ENCODE measurements at regions not wholly inside any gene's neighbourhood (a gene's known extent, or its start where the extent isn't known, plus 50 kb on each side); places are given as distances from the start of the nearest gene placed in this dataset.

DNA sequence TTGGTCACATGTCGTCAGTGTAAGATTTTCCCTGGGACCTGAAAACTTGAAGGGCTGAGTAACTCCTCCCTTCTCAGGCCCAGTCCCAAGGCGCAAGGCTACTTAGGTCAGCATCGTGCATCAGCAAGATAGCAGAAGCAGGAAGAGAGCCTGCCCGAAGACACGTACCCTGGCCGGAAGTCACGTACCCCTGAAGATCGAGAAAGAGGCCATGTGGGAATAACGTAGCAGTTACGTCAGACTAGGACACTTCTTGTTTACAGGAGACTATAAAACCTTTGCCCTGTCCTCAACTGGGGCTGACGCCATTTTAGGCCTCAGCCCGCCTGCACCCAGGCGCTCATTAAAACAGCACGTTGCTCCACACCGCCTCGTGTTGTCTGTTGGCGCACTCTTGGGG, 114.3 kb upstream of the GALNT17 start:
- no peak overlapping the region for H2AK5ac ChIP-seq (ENCODE audit: low read depth, low read length)
- no peaks in the 10 kb centered on the region for H4K20me1 ChIP-seq (replicated peaks in 1 of 2; ENCODE audit: control insufficient read depth in 1 of 2, insufficient read depth in 2 of 2, low read length in 2 of 2)
- H3K14ac ChIP-seq (ENCODE audit: insufficient read length), result no peak overlapping the region
- 91% methylated on average over 17 of the region's 17 CpGs; no CpG with 5 or more reads in 1 of the 2 experiments for WGBS, 2 experiments (ENCODE audit: extremely low coverage in 1 of 2, insufficient coverage in 1 of 2, insufficient read length in 1 of 2, insufficient replicate concordance in 2 of 2, low coverage in 1 of 2, low lambda C conversion rate in 2 of 2, missing lambda C conversion rate in 1 of 2)
- FAIRE-seq (no peak), DNase-seq (ENCODE audit: low read depth in 1 of 2, low spot score in 2 of 2) (no peak)
- H2AFZ ChIP-seq (ENCODE audit: low read length), result 0 out of 2 replicates have a peak overlapping the region, but pooled peaks have one; percentile 17
- no peaks in the 10 kb centered on the region for H3K23me2 ChIP-seq (ENCODE audit: low read depth, low read length)
- H3K9me3 ChIP-seq (ENCODE audit: insufficient read depth in 2 of 2, low read depth in 1 of 2, low read length in 1 of 2), result no peaks in the 10 kb centered on the region
- ChIA-PET POLR2A (ENCODE audit: partially characterized antibody) (no interaction called here), CTCF (ENCODE audit: partially characterized antibody) (interaction anchor here (2.8 kb wide), 1 partner anchor 13 kb away, joined by 12 read pairs; no protein-coding TSS in a partner anchor)
- H3K9ac ChIP-seq (replicated peaks in 1 of 4; ENCODE audit: extremely low read depth in 1 of 4, low read depth in 3 of 4, low read length in 3 of 4), result no peak overlapping the region
- TF ChIP-seq RAD21 (IDR thresholded peaks at IDR 0.05 in 1 of 2, conservative IDR thresholded peaks at IDR 0.05 in 1 of 2; ENCODE audit: low read depth in 2 of 2, low read length in 2 of 2), result peak; percentile 7 to 29; a peak in 1 of 4 replicates
- no peak for TF ChIP-seq TAF7 (optimal IDR thresholded peaks at IDR 0.05; ENCODE audit: borderline replicate concordance, low read depth, low read length)
- no peak overlapping the region for H4K5ac ChIP-seq (ENCODE audit: insufficient read length, low read depth, low read length)
- no peaks in the 10 kb centered on the region for H3K79me2 ChIP-seq (ENCODE audit: control insufficient read depth in 1 of 2, insufficient read depth in 2 of 2, low read length in 2 of 2)
- H2BK15ac ChIP-seq (ENCODE audit: low read length), result no peak overlapping the region
- H3K36me3 ChIP-seq (ENCODE audit: control insufficient read depth in 2 of 4, insufficient read depth in 4 of 4, low read length in 3 of 4), result no peaks in the 10 kb centered on the region
- no peak overlapping the region for H3K4me3 ChIP-seq (ENCODE audit: extremely low read depth in 1 of 4, insufficient read depth in 2 of 4, low read depth in 3 of 4, low read length in 4 of 4)
- no peak overlapping the region for H4K91ac ChIP-seq (replicated peaks; ENCODE audit: insufficient read length, low read length)
- H2BK20ac ChIP-seq (ENCODE audit: low read length), result 0 out of 2 replicates have a peak overlapping the region, but pooled peaks have one; percentile 72
- H2BK12ac ChIP-seq (ENCODE audit: low read depth, low read length), result no peak overlapping the region
- H3K27ac ChIP-seq (ENCODE audit: low read depth, low read length), result no peak overlapping the region
- H3K23ac ChIP-seq (ENCODE audit: insufficient read length), result no peak overlapping the region
- H3K4ac ChIP-seq (replicated peaks; ENCODE audit: insufficient read length, low read depth, low read length), result no peak overlapping the region
- H3K79me1 ChIP-seq (ENCODE audit: low read depth, low read length), result no peaks in the 10 kb centered on the region
- H2BK5ac ChIP-seq (ENCODE audit: low read depth, low read length), result peak overlapping the region; percentile 8; the same call in 1 of the 2 replicates
- no peak overlapping the region for H2BK120ac ChIP-seq (replicated peaks; ENCODE audit: low read depth, low read length)
- H3K56ac ChIP-seq (replicated peaks; ENCODE audit: insufficient read length, low read depth, low read length), result no peak overlapping the region
- H3K4me2 ChIP-seq (ENCODE audit: insufficient read depth in 1 of 2, low read depth in 2 of 2, low read length in 2 of 2), result no peak overlapping the region
- H3K27me3 ChIP-seq (replicated peaks in 1 of 4; ENCODE audit: control insufficient read depth in 3 of 4, extremely low read depth in 1 of 4, insufficient read depth in 3 of 4, low read length in 3 of 4), result no peaks in the 10 kb centered on the region
- H3K4me1 ChIP-seq (replicated peaks in 1 of 4; ENCODE audit: control insufficient read depth in 3 of 4, insufficient read depth in 4 of 4, low read length in 3 of 4), result no peaks in the 10 kb centered on the region
- no peak overlapping the region for H4K8ac ChIP-seq (ENCODE audit: extremely low read depth, insufficient read depth, low read length)
- peak overlapping the region; percentile 32; the same call in 1 of the 2 replicates for H3K18ac ChIP-seq (ENCODE audit: extremely low read depth, low read length)

Data from H1 (cell line).